Activated CD4-positive, alpha-beta T cell treated with anti-CD3 and anti-CD28 coated beads for 4 hours (primary cell): ENCODE measurements at regions not wholly inside any gene's neighbourhood (a gene's known extent, or its start where the extent isn't known, plus 50 kb on each side); places are given as distances from the start of the nearest gene placed in this dataset.

Experiments
- DNase-seq, 2 donors: peaks; one replicate each; pipeline ENCODE4 v3.0.0-alpha.2; 2020

GRCh38 chr22:45096256-45096907, 67.3 kb upstream of the NUP50 start:
- peak; percentile 24 to 28 for DNase-seq

- no peak for DNase-seq
Observed at GRCh38 chr22:45097061-45097460, 66.7 kb upstream of the NUP50 start.

- no peak for DNase-seq
Observed at GRCh38 chr22:45098056-45098455, 65.7 kb upstream of the NUP50 start.

- no peak for DNase-seq
Observed at GRCh38 chr22:45099961-45100360, 63.8 kb upstream of the NUP50 start.

- DNase-seq = peak in 1 of 2 donors; percentile 7
Observed at GRCh38 chr22:45101515-45102227, 62.1 kb upstream of the NUP50 start.

- DNase-seq = no peak
Observed at GRCh38 chr22:45102896-45103420, 60.8 kb upstream of the NUP50 start.

- no peak for DNase-seq
Observed at GRCh38 chr22:45103756-45104155, 60.0 kb upstream of the NUP50 start.

- no peak for DNase-seq
Observed at GRCh38 chr22:45104313-45104712, 59.4 kb upstream of the NUP50 start.

GRCh38 chr22:45105281-45105702, 58.4 kb upstream of the NUP50 start:
- DNase-seq = no peak

- no peak for DNase-seq
Observed at GRCh38 chr22:45107671-45108070, 56.1 kb upstream of the NUP50 start.

GRCh38 chr22:45112136-45112879, 51.4 kb upstream of the NUP50 start:
- DNase-seq = no peak
